ENCODE measurements at regions not wholly inside any gene's neighbourhood (a gene's known extent, or its start where the extent isn't known, plus 50 kb on each side); places are given as distances from the start of the nearest gene placed in this dataset.
"Not testable (repeated sequence)": the region's sequence is repeated elsewhere in the genome, so short reads cannot be mapped to it uniquely, and the experiment has no call there.

DNA sequence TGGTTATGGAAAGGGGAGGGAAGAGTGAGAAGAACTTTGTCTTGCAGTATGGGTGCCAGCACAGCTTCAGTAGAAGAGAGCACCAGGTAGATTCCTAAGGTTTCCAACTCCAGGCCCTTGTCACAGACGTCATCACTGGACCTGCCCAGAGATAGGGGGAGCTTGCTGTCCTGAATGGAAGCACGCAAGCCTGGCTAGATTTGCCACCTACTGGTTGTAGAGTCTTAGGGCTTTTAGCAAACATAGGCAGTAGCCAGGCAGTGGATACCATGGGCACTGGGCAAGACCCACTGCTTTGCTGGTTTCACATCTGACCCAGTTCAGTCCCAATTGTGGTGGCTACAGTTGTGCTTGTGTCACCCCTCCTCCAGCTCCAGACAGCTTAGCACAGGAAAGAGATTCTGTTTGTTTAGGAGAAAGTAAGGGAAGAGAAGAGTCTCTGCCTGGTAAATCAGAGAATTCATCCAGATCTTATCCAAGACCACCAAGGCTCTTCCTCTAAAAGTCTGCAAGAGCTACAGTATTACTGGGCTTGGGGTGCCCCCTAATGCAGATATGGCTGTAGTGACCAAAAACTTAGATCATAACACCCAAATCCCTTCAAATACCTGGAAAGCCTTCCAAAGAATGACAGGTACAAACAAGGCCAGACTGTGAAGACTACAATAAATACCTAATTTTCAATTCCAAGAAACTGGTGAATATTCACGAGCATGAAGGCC lies 158.9 kb downstream of the HINT1 start:
- DNase-seq = peak; percentile 11

DNA sequence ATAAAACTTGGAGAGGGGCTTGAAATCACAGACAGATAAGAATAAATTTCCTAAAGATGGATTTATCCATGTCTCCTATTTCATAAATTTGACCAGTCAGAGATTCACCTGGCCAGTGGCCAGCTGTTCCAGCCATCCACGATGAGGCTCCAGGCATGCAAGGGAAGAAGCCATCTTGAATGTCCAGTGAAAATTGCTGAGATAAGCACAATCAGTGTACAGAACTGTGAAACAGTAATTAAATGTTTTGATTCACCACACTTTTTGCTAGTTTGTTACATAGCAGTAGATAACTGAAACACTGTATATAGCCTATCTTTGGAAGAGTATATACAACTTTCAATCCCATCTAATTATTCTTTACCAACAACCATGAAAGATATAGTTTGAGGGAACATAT lies 163.5 kb downstream of the HINT1 start:
- no peak for DNase-seq

DNA sequence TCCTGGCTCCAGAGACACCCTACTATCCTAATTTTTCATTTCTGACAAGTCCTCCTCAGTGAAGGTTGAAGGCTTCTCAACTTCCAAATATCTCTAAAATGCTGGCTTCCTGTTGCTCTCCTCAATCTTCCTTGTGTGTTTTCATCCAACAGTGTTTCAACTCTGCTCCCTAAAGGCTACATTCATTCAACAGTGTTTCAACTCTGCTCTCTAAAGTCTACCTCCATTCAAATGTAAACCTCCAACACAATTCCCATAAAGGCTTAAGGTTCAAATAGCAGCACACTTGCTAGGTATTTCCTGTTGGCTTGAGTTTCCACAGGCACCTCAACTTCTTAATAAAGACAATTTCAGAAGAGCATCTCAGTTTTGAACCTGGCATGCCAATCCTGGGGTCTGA lies 164.8 kb downstream of the HINT1 start:
- DNase-seq = no peak

DNA sequence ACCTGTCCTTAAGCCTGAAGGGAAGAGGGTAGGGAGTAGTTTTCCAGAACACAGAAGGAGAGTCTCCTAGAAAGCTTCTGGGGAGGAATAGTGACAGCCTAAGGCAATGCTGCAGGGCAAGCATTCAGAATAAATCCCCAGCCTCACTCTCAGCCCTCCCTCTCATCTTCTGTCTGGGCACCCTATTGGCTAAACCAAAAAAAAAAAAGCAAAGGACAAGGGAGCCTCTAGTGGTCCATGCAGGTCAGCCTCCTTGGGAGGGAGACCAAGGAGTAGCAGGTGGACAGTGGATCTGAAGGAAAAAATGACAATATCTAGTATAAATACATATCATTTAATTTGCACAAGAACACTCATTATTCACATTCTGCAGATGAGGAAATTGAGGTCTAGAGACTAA lies 168.3 kb downstream of the HINT1 start:
- DNase-seq = not testable (repeated sequence)

DNA sequence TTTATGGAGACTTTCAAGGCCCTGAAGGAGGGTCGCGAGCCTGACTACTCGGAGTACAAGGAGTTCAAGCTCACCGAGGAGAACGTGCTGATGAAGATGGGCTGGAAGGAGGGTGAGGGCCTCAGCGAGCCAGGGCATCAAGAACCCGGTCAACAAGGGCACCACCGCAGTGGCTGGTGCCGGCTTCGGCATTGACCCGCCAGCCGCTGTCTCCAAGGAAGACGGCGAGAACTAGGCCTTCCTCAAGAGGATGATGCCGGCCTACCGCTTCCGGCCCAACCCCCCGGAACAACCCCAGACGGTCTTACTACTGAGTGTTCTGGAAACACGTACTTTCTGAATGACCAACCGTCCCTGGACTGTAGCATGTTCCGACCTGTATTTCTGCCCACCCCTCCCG lies 169.2 kb downstream of the HINT1 start:
- DNase-seq = no peak

DNA sequence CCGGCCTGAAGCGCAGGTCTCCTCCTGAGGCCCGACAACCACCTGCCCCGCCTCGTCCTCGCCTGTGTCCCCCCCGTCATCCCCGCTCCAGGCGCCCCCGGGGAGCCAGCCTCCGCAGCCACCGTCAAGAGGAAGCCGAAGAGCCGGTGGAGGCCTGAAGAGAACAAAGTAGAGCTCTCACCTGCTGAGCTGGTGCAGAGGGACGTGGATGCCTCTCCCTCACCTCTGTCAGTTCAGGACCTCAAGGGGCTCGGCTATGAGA lies 169.9 kb downstream of the HINT1 start:
- no peak for DNase-seq

DNA sequence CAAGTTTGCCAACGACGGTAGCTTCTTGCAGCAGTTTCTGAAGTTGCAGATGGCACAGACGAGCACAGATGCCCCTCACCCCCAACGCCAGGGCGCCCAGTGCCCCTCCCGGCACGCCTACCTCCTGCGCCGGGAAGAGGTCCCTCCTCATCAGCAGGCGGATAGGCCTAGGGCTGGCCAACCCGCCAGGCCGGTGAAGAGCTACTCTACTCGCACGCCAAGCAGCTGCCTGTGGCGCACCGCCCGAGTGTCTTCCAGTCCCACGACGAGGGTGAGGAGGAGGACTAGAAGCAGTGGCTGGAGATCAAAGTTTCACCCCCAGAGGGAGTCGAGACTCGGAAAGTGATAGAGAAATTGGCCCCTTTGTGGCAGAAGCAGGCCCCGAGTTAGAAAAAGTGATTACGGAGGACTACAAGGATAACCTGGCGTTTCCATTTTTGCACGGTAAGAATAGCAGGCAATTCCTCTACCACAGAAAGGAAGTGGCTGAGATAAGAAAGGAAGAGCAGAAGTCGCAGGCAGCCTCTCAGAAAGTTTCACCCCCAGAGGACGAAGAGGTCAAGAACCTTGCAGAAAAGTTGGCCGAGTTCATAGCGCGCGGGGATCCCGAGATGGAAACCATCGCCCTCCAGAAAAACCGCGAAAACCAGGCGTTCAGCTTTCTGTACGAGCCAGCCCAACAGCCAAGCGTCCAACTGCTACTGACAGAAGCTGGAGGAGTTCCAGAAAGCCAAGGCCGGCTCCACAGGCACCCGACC lies 170.4 kb downstream of the HINT1 start:
- DNase-seq = no peak

DNA sequence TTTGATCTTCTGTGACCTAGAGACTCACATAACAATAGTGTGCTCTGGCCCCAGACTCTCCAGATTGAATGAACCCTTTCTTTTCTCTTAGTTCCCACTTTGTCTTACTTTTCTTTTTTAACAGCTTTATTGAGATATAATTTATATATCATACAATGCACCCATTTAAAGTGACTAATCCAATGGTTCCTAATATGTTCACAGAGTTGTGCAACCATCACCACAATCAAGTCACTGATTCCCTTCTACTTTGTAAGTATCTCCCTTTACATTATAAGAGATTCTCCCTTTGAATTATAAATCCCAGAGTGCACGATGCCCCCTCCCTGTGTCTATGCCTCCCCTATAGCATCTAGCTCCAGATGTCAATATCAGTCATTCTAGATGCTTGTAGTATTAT lies 172.4 kb downstream of the HINT1 start:
- DNase-seq = no peak

DNA sequence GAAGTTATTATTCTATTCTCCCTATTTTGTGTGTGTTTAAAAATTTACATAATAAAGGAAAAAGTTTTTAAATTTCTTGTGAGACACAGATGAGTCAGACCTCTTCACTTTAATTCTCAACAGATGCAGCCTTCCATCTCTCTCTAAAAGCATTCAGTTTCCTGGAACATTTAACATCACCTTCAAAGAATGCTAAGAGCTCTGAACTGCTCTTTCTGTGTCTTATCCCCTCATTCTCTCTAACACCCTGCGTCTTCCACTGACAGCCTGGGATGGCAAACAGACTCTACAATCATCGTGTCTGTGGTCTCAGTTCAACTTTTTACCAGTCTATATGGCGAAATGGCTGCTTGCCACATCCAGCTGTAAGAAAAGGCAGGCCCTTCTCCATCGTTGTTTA lies 173.0 kb downstream of the HINT1 start:
- DNase-seq = peak; percentile 86

DNA sequence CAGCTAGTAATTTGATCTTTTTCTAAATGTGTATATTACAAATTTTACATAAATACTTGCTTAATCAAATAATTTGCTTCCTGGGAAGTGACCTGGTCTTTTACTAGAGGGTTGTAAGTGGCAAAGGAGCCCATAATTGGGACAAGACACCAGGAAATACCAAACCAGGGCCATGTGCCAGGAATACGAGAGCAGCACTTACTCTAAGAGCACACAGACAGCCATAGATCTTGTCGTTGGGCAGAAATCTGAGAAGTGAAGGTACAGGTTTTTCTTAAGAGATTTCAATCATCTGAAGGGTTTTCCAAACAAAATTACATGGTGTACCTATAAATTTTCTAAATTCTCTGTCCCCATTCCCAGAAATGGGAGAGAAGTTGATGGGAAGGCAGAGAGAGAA lies 179.3 kb downstream of the HINT1 start:
- no peak for DNase-seq

DNA sequence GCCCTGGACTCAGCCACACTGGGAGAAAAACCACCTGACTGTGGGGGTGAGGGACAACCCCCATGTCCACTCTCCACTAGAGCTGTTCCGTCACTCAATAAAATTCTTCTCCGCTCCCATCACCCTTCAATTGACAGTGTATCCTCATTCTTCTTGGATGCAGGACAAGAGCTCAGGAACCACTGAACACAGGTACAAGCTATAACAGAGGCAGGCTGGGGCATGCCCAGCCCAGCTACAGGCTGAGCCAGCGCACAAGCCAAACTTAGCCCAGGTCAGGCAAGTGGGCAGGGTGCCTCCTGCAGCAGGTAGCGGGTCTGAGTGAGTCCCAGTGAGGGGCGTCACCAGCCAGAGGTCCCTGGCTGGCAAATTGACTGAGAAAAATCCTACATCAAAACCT lies 183.4 kb downstream of the HINT1 start:
- DNase-seq = no peak

DNA sequence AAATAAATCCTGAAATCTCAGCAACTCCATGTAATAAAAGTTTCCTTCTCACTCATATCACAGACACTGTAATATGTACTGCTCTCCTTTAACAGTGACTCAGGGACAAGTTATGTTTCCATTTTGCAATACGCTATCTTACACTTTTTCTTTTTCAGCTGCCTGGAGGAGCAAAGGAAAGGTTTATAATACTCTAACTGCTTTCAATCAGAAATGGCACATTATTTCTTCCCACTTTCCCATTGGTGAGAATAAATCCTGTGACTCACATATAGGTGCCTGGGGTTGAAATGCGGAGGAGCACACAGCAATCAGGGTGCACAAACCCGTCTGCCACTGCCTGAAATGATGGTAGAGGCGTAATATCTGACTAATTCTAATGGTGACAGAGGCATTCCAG lies 186.6 kb downstream of the HINT1 start:
- peak; percentile 35 for DNase-seq

DNA sequence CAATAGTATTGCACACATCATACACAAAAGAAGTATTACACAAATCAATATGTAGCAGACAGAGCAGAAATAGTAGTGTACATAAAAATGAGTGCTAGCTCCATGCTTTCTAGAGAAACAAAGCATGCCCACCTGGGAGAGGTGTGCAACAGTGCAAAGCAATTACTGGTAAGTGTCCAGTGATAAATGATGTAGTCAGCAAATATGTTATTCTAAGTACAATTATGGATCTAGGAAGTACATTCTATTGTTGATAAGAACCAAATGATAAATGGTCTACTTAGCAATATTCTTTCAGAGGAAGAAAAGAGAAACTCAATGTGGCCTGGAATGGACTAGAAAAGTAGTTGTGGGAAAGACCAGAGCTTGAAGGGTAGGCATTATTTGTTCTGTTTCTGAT lies 188.6 kb downstream of the HINT1 start:
- no peak for DNase-seq

DNA sequence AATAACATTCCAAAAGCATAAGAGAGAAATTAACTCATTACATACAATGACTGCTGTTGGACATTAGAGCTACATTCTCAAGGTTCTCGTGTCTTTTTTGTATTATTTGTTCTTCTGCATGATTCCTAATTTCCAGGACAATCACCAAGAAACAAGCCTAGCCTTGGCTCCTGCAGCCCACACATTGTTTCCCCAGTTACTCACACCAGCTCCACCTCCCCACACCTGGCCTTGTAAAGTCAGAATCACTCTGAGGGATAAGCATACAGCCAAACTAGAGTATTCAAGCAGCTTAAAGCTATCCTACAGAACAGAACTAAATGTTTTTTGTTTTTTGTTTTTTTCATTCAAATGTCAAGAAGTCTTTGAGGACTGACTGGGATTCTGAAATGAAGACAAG lies 189.2 kb downstream of the HINT1 start:
- no peak for DNase-seq

DNA sequence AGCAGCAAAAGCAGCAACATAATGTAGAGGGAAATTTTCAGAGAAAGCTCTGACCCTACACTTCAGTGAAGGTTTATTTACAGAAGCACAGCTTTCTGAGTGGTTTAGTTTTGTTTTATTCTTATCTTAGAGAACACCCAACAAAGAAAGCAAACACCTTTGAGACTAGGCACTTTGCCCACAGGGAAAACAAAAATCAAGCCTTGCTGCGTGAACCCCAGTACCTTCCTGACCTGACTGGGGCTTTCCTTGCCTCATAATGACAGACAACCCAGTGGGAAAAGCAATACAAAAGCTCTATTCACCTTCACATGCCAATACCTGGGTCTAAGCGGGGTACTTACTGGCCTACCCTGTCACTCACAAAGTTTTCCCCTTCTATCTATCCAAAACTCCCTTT lies 189.8 kb downstream of the HINT1 start:
- no peak for DNase-seq

DNA sequence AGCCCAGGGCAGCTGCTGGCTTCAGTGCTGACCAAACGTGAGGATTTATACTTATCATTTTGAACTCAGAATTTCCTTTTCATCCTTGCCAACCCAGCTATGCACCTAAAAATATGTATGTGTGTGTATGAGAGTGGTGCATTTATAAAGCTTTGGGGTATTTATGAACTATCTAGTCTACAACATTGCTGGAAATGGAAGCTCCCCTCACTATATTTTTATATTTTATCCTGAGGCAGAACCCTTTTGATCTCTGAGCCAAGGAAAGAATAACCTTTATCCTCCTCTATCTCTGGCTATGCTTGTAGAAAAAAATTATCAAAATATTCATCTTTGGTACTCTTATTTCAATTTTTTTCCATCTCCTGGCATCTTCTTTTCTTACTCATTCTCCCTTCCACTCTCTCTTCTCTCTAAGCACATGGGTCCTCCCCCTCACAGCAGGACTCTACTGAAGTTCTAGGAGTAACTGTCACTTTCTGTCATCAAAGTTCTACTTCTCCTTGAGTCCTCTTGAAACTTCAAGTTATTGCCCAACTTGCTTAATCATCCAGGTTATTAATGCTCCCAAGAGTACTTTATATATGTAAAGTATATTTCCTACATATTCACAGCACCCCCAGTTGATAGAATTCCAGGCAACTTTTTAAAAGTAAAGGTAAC lies 190.9 kb downstream of the HINT1 start:
- no peak for DNase-seq

DNA sequence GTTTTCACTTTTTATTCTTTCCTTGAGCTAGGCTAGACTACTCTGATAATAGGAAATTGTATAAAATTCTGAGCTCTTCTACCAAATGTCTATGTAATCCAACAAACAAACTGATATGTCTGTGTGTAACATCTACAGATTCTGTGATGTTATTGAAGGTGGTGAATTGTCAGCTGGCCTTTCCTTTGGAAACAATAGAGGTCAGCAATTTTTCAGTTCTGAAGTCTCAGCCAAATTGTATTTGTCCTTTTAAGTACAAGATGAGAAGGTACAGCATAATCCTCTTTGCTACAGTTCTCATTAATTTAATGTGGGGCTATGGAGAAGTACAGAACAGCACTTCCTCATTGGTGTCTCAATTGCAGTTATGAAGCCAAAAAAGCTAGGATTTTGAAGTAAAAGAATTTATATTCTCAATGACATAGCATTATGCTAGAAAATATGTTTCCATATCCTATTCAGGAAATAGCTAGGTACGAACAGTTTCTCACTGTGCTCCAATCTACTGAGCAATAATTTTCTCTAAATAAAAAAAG lies 198.0 kb downstream of the HINT1 start:
- DNase-seq = no peak

DNA sequence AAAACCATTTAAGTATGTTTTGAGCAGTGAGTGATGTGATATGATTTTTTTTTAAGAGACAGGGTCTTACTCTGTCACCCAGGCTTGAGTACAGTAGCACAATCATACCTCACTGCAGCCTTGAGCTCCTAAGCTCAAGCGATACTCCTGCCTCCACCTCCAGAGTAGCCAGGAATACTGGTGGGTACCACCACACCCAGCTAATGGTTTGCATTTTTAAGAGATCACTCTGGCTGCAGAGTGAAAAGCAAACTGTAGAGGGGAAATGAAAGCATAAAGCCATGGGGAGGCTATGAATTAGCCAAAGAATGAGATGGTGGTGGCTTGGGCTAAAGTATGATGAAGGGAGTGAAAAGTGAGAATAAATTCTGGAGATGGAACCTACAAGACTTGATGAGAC lies 199.1 kb downstream of the HINT1 start:
- no peak for DNase-seq

DNA sequence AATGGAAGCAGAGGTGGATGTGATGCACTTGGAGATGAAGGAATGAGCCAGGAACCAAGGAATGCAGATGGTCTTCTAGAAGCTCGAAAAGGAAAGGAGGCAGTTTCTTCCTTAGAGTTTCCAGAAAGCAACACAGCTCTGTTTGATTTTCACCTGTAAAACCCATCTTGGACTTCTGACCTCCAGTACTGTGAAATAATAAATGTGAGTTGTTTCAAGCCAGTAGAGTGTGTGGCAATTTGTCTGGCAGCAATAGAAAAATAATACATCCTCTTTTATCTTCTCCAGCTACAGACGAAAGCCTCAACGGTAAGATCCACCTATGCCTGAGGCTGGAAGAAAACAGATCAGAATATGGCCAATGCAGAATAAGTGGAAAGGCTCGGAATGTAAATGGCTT lies 199.7 kb downstream of the HINT1 start:
- no peak for DNase-seq

DNA sequence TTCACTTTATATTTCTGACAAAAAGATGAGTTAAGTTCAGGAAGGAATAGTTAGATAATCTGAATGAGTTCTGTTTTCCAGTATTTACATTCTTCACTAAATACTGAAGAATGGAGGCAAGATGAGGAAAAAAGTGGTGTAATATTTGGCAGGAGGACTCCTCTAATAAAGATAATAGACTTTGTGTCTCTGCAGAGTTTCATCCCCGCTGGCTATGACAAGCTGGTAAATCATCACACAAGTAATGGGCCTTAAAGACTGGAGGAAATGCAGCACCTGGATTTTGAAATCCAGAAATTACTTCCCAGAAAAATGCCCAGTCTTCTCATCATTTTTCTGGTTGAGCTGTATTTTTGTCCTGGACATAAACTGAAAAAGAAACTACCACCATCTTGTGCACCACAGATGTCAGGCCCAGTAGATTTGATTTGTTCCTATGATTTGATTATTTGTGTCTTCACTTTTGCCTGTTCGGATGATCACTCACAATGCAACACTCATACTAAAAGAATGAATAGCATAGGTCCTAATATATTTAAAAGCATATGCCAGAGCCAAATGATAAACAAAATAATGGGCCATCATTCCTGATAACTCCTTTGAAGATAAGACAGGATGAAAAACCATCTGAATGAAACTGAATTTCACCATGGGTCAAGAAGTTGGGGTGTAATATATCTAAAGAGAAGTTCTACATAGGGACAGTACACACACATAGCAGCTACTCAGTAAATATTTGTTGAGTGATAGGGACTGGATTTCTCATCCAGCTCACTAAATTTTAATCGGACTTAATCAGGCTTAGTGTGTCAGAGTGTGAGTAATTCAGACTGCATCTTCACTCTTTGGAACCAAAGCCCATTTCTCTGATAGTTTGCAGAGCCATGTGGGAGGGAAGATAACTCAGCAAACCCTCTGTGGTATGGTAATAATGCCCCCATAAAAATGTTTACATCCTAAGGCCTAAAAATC lies 200.5 kb downstream of the HINT1 start:
- peak; percentile 18 for DNase-seq

DNA sequence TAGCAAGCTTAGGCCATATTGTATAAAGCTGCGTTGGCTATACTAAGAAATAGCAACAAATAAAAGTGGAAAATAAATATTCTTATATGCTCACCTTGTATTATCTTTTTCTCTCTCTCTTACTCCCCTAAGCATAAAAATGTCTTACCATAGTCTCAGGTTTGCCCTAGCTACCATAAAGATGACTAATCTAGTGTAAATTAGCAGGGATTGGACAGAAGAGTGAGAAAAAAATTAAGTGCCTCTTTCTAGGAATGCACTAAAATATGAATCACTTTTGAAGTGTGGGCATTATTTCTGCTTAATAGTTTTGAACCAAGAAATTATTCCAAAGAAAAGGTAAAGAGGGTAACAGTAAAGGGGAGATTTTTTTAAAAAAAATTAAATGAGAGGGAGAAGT lies 201.3 kb downstream of the HINT1 start:
- peak; percentile 24 for DNase-seq

DNA sequence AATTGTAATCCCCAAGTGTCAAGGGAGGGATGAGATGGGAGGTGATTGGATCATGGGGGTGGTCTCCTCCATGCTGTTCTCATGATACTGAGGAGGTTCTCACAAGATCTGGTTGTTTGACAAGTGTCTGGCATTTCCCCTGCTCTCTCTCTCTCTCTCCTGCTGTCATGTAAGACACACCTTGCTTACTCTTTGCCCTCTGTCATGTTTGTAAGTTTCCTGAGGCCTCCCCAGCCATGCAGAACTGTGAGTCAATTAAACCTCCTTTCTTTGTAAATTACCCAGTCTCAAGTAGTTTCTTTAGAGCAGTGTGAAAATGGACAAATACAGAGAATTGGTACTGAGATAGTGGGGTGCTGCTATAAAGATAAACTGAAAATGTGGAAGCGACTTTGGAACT lies 207.9 kb downstream of the HINT1 start:
- DNase-seq = no peak

DNA sequence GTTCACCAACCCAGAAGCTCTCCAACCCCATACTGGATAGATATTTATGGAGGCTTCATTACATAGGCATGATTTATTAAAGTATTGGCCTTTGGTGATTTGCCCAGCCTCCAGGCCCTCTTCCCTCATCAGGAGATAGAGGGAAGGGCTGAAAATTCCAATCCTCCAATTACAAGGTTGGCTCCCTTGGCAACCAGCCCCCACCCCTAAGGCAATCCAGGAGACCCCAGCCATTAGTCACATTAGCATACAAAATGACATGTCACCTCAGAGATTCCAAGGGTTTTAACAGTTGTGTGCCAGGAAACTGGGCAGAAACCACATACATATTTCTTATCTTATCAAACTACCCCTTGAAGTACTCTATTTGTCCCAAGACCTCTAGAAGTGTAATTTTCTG lies 210.0 kb downstream of the HINT1 start:
- DNase-seq = no peak
